HCT116 (cell line): ENCODE measurements at regions not wholly inside any gene's neighbourhood (a gene's known extent, or its start where the extent isn't known, plus 50 kb on each side); places are given as distances from the start of the nearest gene placed in this dataset.

Experiments
- ATAC-seq: fragments of 200-7000 bp; cut with Tn5 transposase; 2 replicates; pipeline ENCODE4 v1.9.1; 2020; ENCODE audit warnings: mild to moderate bottlenecking, moderate library complexity
- BruUV-seq: library from RNA; stranded (reverse); fragments of 400-500 nt; replicated peaks from 2 replicates; lab custom pipeline; 2021; lab: Mats Ljungman, UMichigan
- CTCF ChIA-PET: fragments of 300-600 bp; sonication (Branson Sonifier 250); formaldehyde crosslinking; loops from one replicate; lab custom pipeline; 2021; ENCODE audit warnings: antibody characterized with exemption; lab: Charles Lee
- POLR2A ChIA-PET: fragments of 300-600, 350-600 bp; sonication (Branson Sonifier 250); formaldehyde crosslinking; loops from one replicate; lab custom pipeline; 2021; ENCODE audit warnings: antibody characterized with exemption; lab: Charles Lee
- RAD21 ChIA-PET, 2 experiments: fragments of 300-600 bp; sonication (Branson Sonifier 250); formaldehyde crosslinking; loops; one replicate each; lab custom pipeline; 2023; ENCODE audit warnings: low total read pairs in 2 of 2; ENCODE audit not compliant: uncharacterized antibody in 2 of 2, unreplicated experiment in 2 of 2, low non-redundant PET in 1 of 2; lab: Charles Lee
- DNase-seq: peaks from one replicate; pipeline ENCODE4 v3.0.0-alpha.2; 2010; ENCODE audit warnings: low read depth, low spot score
- H2AFZ ChIP-seq: fragments of 200-600 bp; shearing (Covaris generic), sonication (generic); 2 replicates; pipeline ENCODE4 v1.6.1; 2017; ENCODE audit warnings: low read depth, mixed run types, mixed read lengths, antibody characterized with exemption, low read length; ENCODE audit not compliant: poor library complexity, severe bottlenecking
- H3K27ac ChIP-seq: 2 replicates; pipeline ENCODE4 v1.5.1; 2012; ENCODE audit warnings: low read depth, low read length
- H3K27me3 ChIP-seq: fragments of 200-600 bp; sonication (generic); 2 replicates; pipeline ENCODE4 v1.6.1; 2016; ENCODE audit warnings: mixed run types, low read length, mixed read lengths; ENCODE audit not compliant: insufficient read depth
- H3K36me3 ChIP-seq, 2 experiments: fragments of 200-500 bp in 1 of 2; fragments of 200-600 bp in 1 of 2; sonication (Bioruptor generic) in 1 of 2; sonication (generic) in 1 of 2; 2 replicates each; pipeline versions ENCODE4 v1.5.1 to v1.6.1; 2014 to 2016; ENCODE audit warnings: low read length in 2 of 2, inconsistent platforms in 1 of 2, mixed read lengths in 1 of 2, mixed run types in 1 of 2; ENCODE audit not compliant: insufficient read depth in 2 of 2, control insufficient read depth in 1 of 2
- H3K4me1 ChIP-seq, 2 experiments: fragments of 200-600 bp in 1 of 2; sonication (generic) in 1 of 2; 2 replicates each; pipeline versions ENCODE4 v1.5.1 to v1.6.1; 2012 to 2017; ENCODE audit warnings: low read length in 2 of 2, inconsistent platforms in 1 of 2, mild to moderate bottlenecking in 1 of 2, mixed read lengths in 1 of 2, mixed run types in 1 of 2, moderate library complexity in 1 of 2; ENCODE audit not compliant: insufficient read depth in 2 of 2, control insufficient read depth in 1 of 2
- H3K4me2 ChIP-seq: fragments of 200-600 bp; sonication (generic); 2 replicates; pipeline ENCODE4 v1.6.1; 2017; ENCODE audit warnings: mixed run types, low read length, mixed read lengths
- H3K4me3 ChIP-seq, 2 experiments: fragments of 200-600 bp in 1 of 2; sonication (generic) in 1 of 2; replicated peaks in 1 of 2; 2 replicates each; pipeline ENCODE4 v1.5.1; 2011 to 2016; ENCODE audit warnings: low read length in 2 of 2, control low read depth in 1 of 2, low read depth in 1 of 2, mild to moderate bottlenecking in 1 of 2, mixed read lengths in 1 of 2, mixed run types in 1 of 2
- H3K79me2 ChIP-seq: fragments of 200-600 bp; sonication (generic); 2 replicates; pipeline ENCODE4 v1.6.1; 2017; ENCODE audit warnings: mild to moderate bottlenecking, mixed run types, low read length, moderate library complexity, mixed read lengths; ENCODE audit not compliant: insufficient read depth
- H3K9ac ChIP-seq: fragments of 200-600 bp; sonication (generic); 2 replicates; pipeline ENCODE4 v1.6.1; 2016; ENCODE audit warnings: low read length, mixed read lengths
- H3K9me2 ChIP-seq: fragments of 200-600 bp; sonication (generic), shearing (Covaris generic); 2 replicates; pipeline ENCODE4 v1.6.1; 2017; ENCODE audit warnings: mixed run types, mild to moderate bottlenecking, moderate library complexity; ENCODE audit not compliant: insufficient read depth
- H3K9me3 ChIP-seq, 2 experiments: fragments of 200-500 bp in 1 of 2; fragments of 200-600 bp in 1 of 2; sonication (Bioruptor generic) in 1 of 2; sonication (generic) in 1 of 2; 2 replicates each; pipeline ENCODE4 v1.6.1; 2014 to 2017; ENCODE audit warnings: low read length in 2 of 2, mixed read lengths in 2 of 2, inconsistent platforms in 1 of 2, low read depth in 1 of 2, mild to moderate bottlenecking in 1 of 2, mixed run types in 1 of 2, moderate library complexity in 1 of 2; ENCODE audit not compliant: control insufficient read depth in 1 of 2, insufficient read depth in 1 of 2
- H4K20me1 ChIP-seq: fragments of 200-600 bp; sonication (generic), shearing (Covaris generic); 2 replicates; pipeline ENCODE4 v1.6.1; 2017; ENCODE audit warnings: mixed run types, mild to moderate bottlenecking, moderate library complexity; ENCODE audit not compliant: insufficient read depth
- ATF3 ChIP-seq: IDR thresholded peaks from 2 replicates; pipeline ENCODE4 v1.6.1; 2012
- CBX3 ChIP-seq: IDR thresholded peaks from 2 replicates; pipeline ENCODE4 v1.6.1; 2012; ENCODE audit warnings: low read depth
- CEBPB ChIP-seq: IDR thresholded peaks from 2 replicates; pipeline ENCODE4 v1.6.1; 2012; ENCODE audit warnings: low read depth
- CTCF ChIP-seq, 3 experiments: fragments of 200-600 bp in 1 of 3; sonication (generic) in 1 of 3; IDR thresholded peaks in 2 of 3; conservative IDR thresholded peaks in 1 of 3; 2 replicates each; pipeline ENCODE4 v1.5.1; 2012 to 2017; ENCODE audit warnings: low read depth in 2 of 3, low read length in 2 of 3, antibody characterized with exemption in 1 of 3, borderline replicate concordance in 1 of 3, control low read depth in 1 of 3, mild to moderate bottlenecking in 1 of 3, mixed read lengths in 1 of 3, mixed run types in 1 of 3, moderate library complexity in 1 of 3; ENCODE audit not compliant: insufficient read depth in 1 of 3
- EGR1 ChIP-seq: IDR thresholded peaks from 2 replicates; pipeline ENCODE4 v1.6.1; 2012; ENCODE audit warnings: low read depth
- ELF1 ChIP-seq: IDR thresholded peaks from 2 replicates; pipeline ENCODE4 v1.6.1; 2012; ENCODE audit warnings: low read depth, borderline replicate concordance
- EZH2 ChIP-seq: fragments of 200-600 bp; sonication (generic); IDR thresholded peaks from 2 replicates; pipeline ENCODE4 v1.6.1; 2017; ENCODE audit warnings: antibody characterized with exemption, mixed run types
- EZH2phosphoT487 ChIP-seq: fragments of 200-600 bp; IDR thresholded peaks from 2 replicates; pipeline ENCODE4 v1.6.1; 2018; ENCODE audit warnings: antibody characterized with exemption, borderline replicate concordance
- JUND ChIP-seq: IDR thresholded peaks from 2 replicates; pipeline ENCODE4 v1.6.1; 2012
- MAX ChIP-seq: IDR thresholded peaks from 2 replicates; pipeline ENCODE4 v1.6.1; 2012
- POLR2A ChIP-seq: IDR thresholded peaks from 2 replicates; pipeline ENCODE4 v1.7.0; 2011; ENCODE audit warnings: borderline replicate concordance; ENCODE audit not compliant: insufficient read depth, insufficient read length; ENCODE audit errors: extremely low read depth
- POLR2AphosphoS5 ChIP-seq: IDR thresholded peaks from 2 replicates; pipeline ENCODE4 v1.6.1; 2011; ENCODE audit warnings: mild to moderate bottlenecking, low read depth, low read length, moderate library complexity
- RAD21 ChIP-seq: IDR thresholded peaks from 2 replicates; pipeline ENCODE4 v1.6.1; 2012; ENCODE audit warnings: low read depth, mild to moderate bottlenecking
- SIN3A ChIP-seq: IDR thresholded peaks from 2 replicates; pipeline ENCODE4 v1.6.1; 2012; ENCODE audit warnings: low read depth
- SP1 ChIP-seq: IDR thresholded peaks from 2 replicates; pipeline ENCODE4 v1.6.1; 2012; ENCODE audit warnings: low read depth
- SRF ChIP-seq: IDR thresholded peaks from 2 replicates; pipeline ENCODE4 v1.6.1; 2012; ENCODE audit warnings: low read depth
- TCF7L2 ChIP-seq: IDR thresholded peaks from 2 replicates; pipeline ENCODE4 v1.7.0; 2011; ENCODE audit warnings: borderline replicate concordance, inconsistent platforms; ENCODE audit not compliant: insufficient read depth, insufficient read length; ENCODE audit errors: extremely low read depth
- YY1 ChIP-seq: IDR thresholded peaks from 2 replicates; pipeline ENCODE4 v1.6.1; 2011; ENCODE audit warnings: low read length, low read depth, moderate library complexity, mild to moderate bottlenecking; ENCODE audit not compliant: insufficient replicate concordance; ENCODE audit errors: extremely low read depth
- ZNF274 ChIP-seq: fragments of 200-500 bp; sonication (Bioruptor generic); IDR thresholded peaks from 2 replicates; pipeline ENCODE4 v1.6.1; 2014; ENCODE audit warnings: mild to moderate bottlenecking, low read depth, low read length, inconsistent platforms
- intact Hi-C: fragments of 100-400 bp; cut with micrococcal nuclease; formaldehyde crosslinking; loops from 2 replicates; pipeline ENCODE4 v1.10.0; 2022
- TF ChIP-seq, protein P1 (sequence below): IDR thresholded peaks from 2 replicates; pipeline ENCODE4 v1.6.1; 2012; ENCODE audit warnings: low read depth

DNA sequence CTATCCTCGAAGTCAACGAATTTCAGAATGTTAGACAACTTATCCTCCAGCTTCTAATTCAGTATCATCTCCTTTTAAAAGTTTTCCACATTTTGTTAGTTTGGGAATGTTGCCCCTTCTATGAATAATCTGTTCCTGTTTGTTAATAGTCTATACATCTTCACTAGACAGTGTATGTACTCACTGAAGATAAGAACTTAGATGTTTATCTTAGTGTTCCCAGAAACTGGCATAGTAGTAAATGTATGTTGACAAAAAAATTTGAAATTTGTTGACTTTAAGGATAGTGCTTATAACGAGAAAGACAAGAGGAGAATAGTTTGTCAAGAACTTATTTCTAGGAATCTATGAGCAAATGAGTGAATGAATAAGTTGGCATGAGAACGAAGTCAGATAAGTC is 162.0 kb upstream of the GULP1 start:
- Histone ChIP-seq H3K4me1 (no peaks in the 10 kb centered on the region), H3K79me2 (no peaks in the 10 kb centered on the region), H3K36me3 (no peaks in the 10 kb centered on the region), H3K9me2 (no peaks in the 10 kb centered on the region), H4K20me1 (no peaks in the 10 kb centered on the region), H3K4me2 (no peak overlapping the region), H2AFZ (no peak overlapping the region), H3K27me3 (no peaks in the 10 kb centered on the region), H3K9me3 (no peaks in the 10 kb centered on the region), H3K9ac (no peak overlapping the region), H3K27ac (no peak overlapping the region), H3K4me3 (no peak overlapping the region)
- RAD21 ChIA-PET, result no interaction called here
- no TSS peak for BruUV-seq
- TF ChIP-seq MAX (no peak), SP1 (no peak), ELF1 (no peak), EZH2 (no peak), CTCF (IDR thresholded peaks at IDR 0.05 in 2 of 3, conservative IDR thresholded peaks at IDR 0.05 in 1 of 3; ENCODE audit: borderline replicate concordance in 1 of 3, insufficient read depth in 1 of 3, low read depth in 2 of 3, low read length in 2 of 3) (no peak), CBX3 (no peak), EGR1 (no peak), POLR2AphosphoS5 (no peak), SIN3A (no peak), TCF7L2 (no peak), POLR2A (no peak), ZNF274 (no peak), SRF (no peak), JUND (no peak), EZH2phosphoT487 (no peak), ATF3 (no peak), CEBPB (no peak), YY1 (no peak), RAD21 (no peak)
- TF ChIP-seq, protein P1, sequence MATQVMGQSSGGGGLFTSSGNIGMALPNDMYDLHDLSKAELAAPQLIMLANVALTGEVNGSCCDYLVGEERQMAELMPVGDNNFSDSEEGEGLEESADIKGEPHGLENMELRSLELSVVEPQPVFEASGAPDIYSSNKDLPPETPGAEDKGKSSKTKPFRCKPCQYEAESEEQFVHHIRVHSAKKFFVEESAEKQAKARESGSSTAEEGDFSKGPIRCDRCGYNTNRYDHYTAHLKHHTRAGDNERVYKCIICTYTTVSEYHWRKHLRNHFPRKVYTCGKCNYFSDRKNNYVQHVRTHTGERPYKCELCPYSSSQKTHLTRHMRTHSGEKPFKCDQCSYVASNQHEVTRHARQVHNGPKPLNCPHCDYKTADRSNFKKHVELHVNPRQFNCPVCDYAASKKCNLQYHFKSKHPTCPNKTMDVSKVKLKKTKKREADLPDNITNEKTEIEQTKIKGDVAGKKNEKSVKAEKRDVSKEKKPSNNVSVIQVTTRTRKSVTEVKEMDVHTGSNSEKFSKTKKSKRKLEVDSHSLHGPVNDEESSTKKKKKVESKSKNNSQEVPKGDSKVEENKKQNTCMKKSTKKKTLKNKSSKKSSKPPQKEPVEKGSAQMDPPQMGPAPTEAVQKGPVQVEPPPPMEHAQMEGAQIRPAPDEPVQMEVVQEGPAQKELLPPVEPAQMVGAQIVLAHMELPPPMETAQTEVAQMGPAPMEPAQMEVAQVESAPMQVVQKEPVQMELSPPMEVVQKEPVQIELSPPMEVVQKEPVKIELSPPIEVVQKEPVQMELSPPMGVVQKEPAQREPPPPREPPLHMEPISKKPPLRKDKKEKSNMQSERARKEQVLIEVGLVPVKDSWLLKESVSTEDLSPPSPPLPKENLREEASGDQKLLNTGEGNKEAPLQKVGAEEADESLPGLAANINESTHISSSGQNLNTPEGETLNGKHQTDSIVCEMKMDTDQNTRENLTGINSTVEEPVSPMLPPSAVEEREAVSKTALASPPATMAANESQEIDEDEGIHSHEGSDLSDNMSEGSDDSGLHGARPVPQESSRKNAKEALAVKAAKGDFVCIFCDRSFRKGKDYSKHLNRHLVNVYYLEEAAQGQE, result no peak
- CTCF ChIA-PET, result no interaction called here
- no peak for DNase-seq
- POLR2A ChIA-PET, result no interaction called here
- intact Hi-C loops, result no loop called here
- ATAC-seq, result no peak
